ENCODE measurements at regions not wholly inside any gene's neighbourhood (a gene's known extent, or its start where the extent isn't known, plus 50 kb on each side); places are given as distances from the start of the nearest gene placed in this dataset.

GRCh38 chr20:22475662-22476061 lies 108.7 kb downstream of the FOXA2 start:
- Mint-ChIP-seq H3K27ac (no peak overlapping the region), H3K9me3 (peaks cover 35% of the 10 kb centered on the region), H3K36me3 (peaks cover 4% of the 10 kb centered on the region; the same call in 1 of the 2 replicates), H3K4me3 (no peak overlapping the region), H3K4me1 (peaks cover 20% of the 10 kb centered on the region), H3K27me3 (ENCODE audit: low read depth) (peaks cover 8% of the 10 kb centered on the region)
- ATAC-seq (no peak), DNase-seq (ENCODE audit: low spot score) (no peak)
- POLR2A ChIA-PET = no interaction called here
- CTCF ChIA-PET = no interaction called here
- TF ChIP-seq E2F1 (CRISPR knock-in tag; IDR thresholded peaks at IDR 0.05) (no peak), ZNF138 (CRISPR knock-in tag; conservative IDR thresholded peaks at IDR 0.05) (no peak), USF1 (CRISPR knock-in tag; IDR thresholded peaks at IDR 0.05) (no peak), ZNF671 (CRISPR knock-in tag; IDR thresholded peaks at IDR 0.05) (no peak), E2F5 (CRISPR knock-in tag; IDR thresholded peaks at IDR 0.05) (no peak), ZNF219 (CRISPR knock-in tag; IDR thresholded peaks at IDR 0.05; ENCODE audit: borderline replicate concordance) (no peak)

GRCh38 chr20:22474224-22474623 lies 110.1 kb downstream of the FOXA2 start:
- Mint-ChIP-seq H3K36me3 (peaks cover 4% of the 10 kb centered on the region; the same call in 1 of the 2 replicates), H3K9me3 (peaks cover 34% of the 10 kb centered on the region), H3K4me3 (no peak overlapping the region), H3K27ac (no peak overlapping the region), H3K27me3 (ENCODE audit: low read depth) (peaks cover 8% of the 10 kb centered on the region), H3K4me1 (peaks cover 12% of the 10 kb centered on the region)
- no peak for ATAC-seq
- POLR2A ChIA-PET = no interaction called here
- no peak for DNase-seq (ENCODE audit: low spot score)
- TF ChIP-seq ETV6 (CRISPR knock-in tag; IDR thresholded peaks at IDR 0.05) (no peak), ZNF138 (CRISPR knock-in tag; conservative IDR thresholded peaks at IDR 0.05) (no peak), AR (CRISPR knock-in tag; IDR thresholded peaks at IDR 0.05) (no peak), ZNF416 (CRISPR knock-in tag; IDR thresholded peaks at IDR 0.05) (no peak), CBFB (CRISPR knock-in tag; IDR thresholded peaks at IDR 0.05; ENCODE audit: low read depth) (no peak), PRDM15 (CRISPR knock-in tag; IDR thresholded peaks at IDR 0.05) (no peak), ATF2 (CRISPR knock-in tag; IDR thresholded peaks at IDR 0.05; ENCODE audit: borderline replicate concordance, low read depth) (no peak), SOX15 (CRISPR knock-in tag; IDR thresholded peaks at IDR 0.05) (no peak), FOXP4 (CRISPR knock-in tag; IDR thresholded peaks at IDR 0.05) (no peak), IRF2 (CRISPR knock-in tag; IDR thresholded peaks at IDR 0.05; ENCODE audit: borderline replicate concordance, low read depth) (no peak), ZNF232 (CRISPR knock-in tag; IDR thresholded peaks at IDR 0.05) (no peak), USF1 (CRISPR knock-in tag; IDR thresholded peaks at IDR 0.05) (no peak), ZNF396 (CRISPR knock-in tag; IDR thresholded peaks at IDR 0.05; ENCODE audit: borderline replicate concordance) (no peak), TEAD4 (CRISPR knock-in tag; IDR thresholded peaks at IDR 0.05) (no peak), ZNF317 (CRISPR knock-in tag; IDR thresholded peaks at IDR 0.05; ENCODE audit: borderline replicate concordance, low read depth) (no peak)
- CTCF ChIA-PET = no interaction called here
